ENCODE measurements at regions not wholly inside any gene's neighbourhood (a gene's known extent, or its start where the extent isn't known, plus 50 kb on each side); places are given as distances from the start of the nearest gene placed in this dataset.

- peaks cover 0 to 3% of the 10 kb centered on the region in 2 experiments for H4K20me1 ChIP-seq (replicated peaks in 1 of 2; ENCODE audit: control insufficient read depth in 1 of 2, insufficient read depth in 2 of 2, low read length in 2 of 2)
- H2BK12ac ChIP-seq (ENCODE audit: low read depth, low read length), result no peak overlapping the region
- no peak overlapping the region for H3K18ac ChIP-seq (ENCODE audit: extremely low read depth, low read length)
- peaks cover 0 to 8% (median 4%) of the 10 kb centered on the region in 4 experiments; a peak in 5 of 7 replicates for H3K4me1 ChIP-seq (replicated peaks in 1 of 4; ENCODE audit: control insufficient read depth in 3 of 4, insufficient read depth in 4 of 4, low read length in 3 of 4)
- no peak overlapping the region for H3K56ac ChIP-seq (replicated peaks; ENCODE audit: insufficient read length, low read depth, low read length)
- no peaks in the 10 kb centered on the region for H3K79me1 ChIP-seq (ENCODE audit: low read depth, low read length)
- H4K5ac ChIP-seq (ENCODE audit: insufficient read length, low read depth, low read length), result no peak overlapping the region
- H3K23ac ChIP-seq (ENCODE audit: insufficient read length), result no peak overlapping the region
- no peak overlapping the region for H2BK5ac ChIP-seq (ENCODE audit: low read depth, low read length)
- H3K4me3 ChIP-seq (ENCODE audit: extremely low read depth in 1 of 4, insufficient read depth in 2 of 4, low read depth in 3 of 4, low read length in 4 of 4), result no peak overlapping the region; a peak in 1 of 8 replicates
- CTCF ChIA-PET (ENCODE audit: partially characterized antibody), result interaction anchor here (0.9 to 2.2 kb wide), 10 partner anchors 9 to 631 kb away, joined by 3 to 7 read pairs (median 4); no protein-coding TSS in a partner anchor
- 0 out of 4 replicates have a peak, but pooled peaks cover 0 to 3% of the 10 kb centered on the region in 2 experiments for H3K9me3 ChIP-seq (ENCODE audit: insufficient read depth in 2 of 2, low read depth in 1 of 2, low read length in 1 of 2)
- TF ChIP-seq JUN (IDR thresholded peaks at IDR 0.05; ENCODE audit: low read depth, low read length), result no peak
- TF ChIP-seq SUZ12 (IDR thresholded peaks at IDR 0.05; ENCODE audit: low read length), result no peak
- TF ChIP-seq SP4 (IDR thresholded peaks at IDR 0.05; ENCODE audit: low read length), result no peak
- TF ChIP-seq, protein P1, sequence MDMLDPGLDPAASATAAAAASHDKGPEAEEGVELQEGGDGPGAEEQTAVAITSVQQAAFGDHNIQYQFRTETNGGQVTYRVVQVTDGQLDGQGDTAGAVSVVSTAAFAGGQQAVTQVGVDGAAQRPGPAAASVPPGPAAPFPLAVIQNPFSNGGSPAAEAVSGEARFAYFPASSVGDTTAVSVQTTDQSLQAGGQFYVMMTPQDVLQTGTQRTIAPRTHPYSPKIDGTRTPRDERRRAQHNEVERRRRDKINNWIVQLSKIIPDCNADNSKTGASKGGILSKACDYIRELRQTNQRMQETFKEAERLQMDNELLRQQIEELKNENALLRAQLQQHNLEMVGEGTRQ (IDR thresholded peaks at IDR 0.05; ENCODE audit: low read length), result no peak
- no peak for TF ChIP-seq JUND (IDR thresholded peaks at IDR 0.05; ENCODE audit: low read length)
- TF ChIP-seq SIN3A (conservative IDR thresholded peaks at IDR 0.05 in 1 of 2, IDR thresholded peaks at IDR 0.05 in 1 of 2; ENCODE audit: low read depth in 1 of 2, low read length in 2 of 2), result no peak
- no peak for TF ChIP-seq PHF8 (conservative IDR thresholded peaks at IDR 0.05; ENCODE audit: low read depth, low read length)
- TF ChIP-seq SP2 (IDR thresholded peaks at IDR 0.05; ENCODE audit: low read length), result no peak
- TF ChIP-seq RBBP5 (IDR thresholded peaks at IDR 0.05; ENCODE audit: borderline replicate concordance, low read depth, low read length), result no peak
- H3K36me3 ChIP-seq (ENCODE audit: control insufficient read depth in 2 of 4, insufficient read depth in 4 of 4, low read length in 3 of 4), result no peaks in the 10 kb centered on the region
- H2BK15ac ChIP-seq (ENCODE audit: low read length), result peak overlapping the region; percentile 92; the same call in 1 of the 2 replicates
- H3K23me2 ChIP-seq (ENCODE audit: low read depth, low read length), result no peaks in the 10 kb centered on the region; the same call in 1 of the 2 replicates
- H2BK120ac ChIP-seq (replicated peaks; ENCODE audit: low read depth, low read length), result no peak overlapping the region
- H3K79me2 ChIP-seq (ENCODE audit: control insufficient read depth in 1 of 2, insufficient read depth in 2 of 2, low read length in 2 of 2), result no peaks in the 10 kb centered on the region
- H3K14ac ChIP-seq (ENCODE audit: insufficient read length), result no peak overlapping the region
- H4K91ac ChIP-seq (replicated peaks; ENCODE audit: insufficient read length, low read length), result peak overlapping the region; percentile 72
- H3K4ac ChIP-seq (replicated peaks; ENCODE audit: insufficient read length, low read depth, low read length), result no peak overlapping the region
- DNase-seq (ENCODE audit: low read depth in 1 of 2, low spot score in 2 of 2) (no peak), FAIRE-seq (no peak)
- peak overlapping the region; percentile 88 for H2AFZ ChIP-seq (ENCODE audit: low read length)
- H3K9ac ChIP-seq (replicated peaks in 1 of 4; ENCODE audit: extremely low read depth in 1 of 4, low read depth in 3 of 4, low read length in 3 of 4), result no peak overlapping the region
- peaks cover 5 to 26% (median 23%) of the 10 kb centered on the region in 4 experiments for H3K27me3 ChIP-seq (replicated peaks in 1 of 4; ENCODE audit: control insufficient read depth in 3 of 4, extremely low read depth in 1 of 4, insufficient read depth in 3 of 4, low read length in 3 of 4)
- H3K4me2 ChIP-seq (ENCODE audit: insufficient read depth in 1 of 2, low read depth in 2 of 2, low read length in 2 of 2), result peak overlapping the region in 1 of 2 experiments; percentile 22; a peak in 2 of 4 replicates
- 0 out of 2 replicates have a peak overlapping the region, but pooled peaks have one; percentile 80 for H2BK20ac ChIP-seq (ENCODE audit: low read length)
- H2AK5ac ChIP-seq (ENCODE audit: low read depth, low read length), result no peak overlapping the region
- POLR2A ChIA-PET (ENCODE audit: partially characterized antibody), result no interaction called here
- no peak overlapping the region for H4K8ac ChIP-seq (ENCODE audit: extremely low read depth, insufficient read depth, low read length)
- no peak overlapping the region for H3K27ac ChIP-seq (ENCODE audit: low read depth, low read length)
- 100% methylated on average over 2 of the region's 4 CpGs; no CpG with 5 or more reads in 1 of the 2 experiments for WGBS, 2 experiments (ENCODE audit: extremely low coverage in 1 of 2, insufficient coverage in 1 of 2, insufficient read length in 1 of 2, insufficient replicate concordance in 2 of 2, low coverage in 1 of 2, low lambda C conversion rate in 2 of 2, missing lambda C conversion rate in 1 of 2)
Measured at GRCh38 chr9:126145887-126146253, 180.8 kb upstream of the MVB12B start.
